Type B pancreatic cell (in vitro differentiated cells): ENCODE measurements at regions not wholly inside any gene's neighbourhood (a gene's known extent, or its start where the extent isn't known, plus 50 kb on each side); places are given as distances from the start of the nearest gene placed in this dataset.

Source experiments
- DNase-seq: peaks from one replicate; pipeline ENCODE4 v3.0.0; 2021; ENCODE audit warnings: mixed read lengths; ENCODE audit not compliant: unreplicated experiment; ENCODE audit errors: extremely low spot score
- H3K27ac Mint-ChIP-seq: 2 replicates; pipeline ENCODE4 v1.8.0; 2021; ENCODE audit warnings: mild to moderate bottlenecking, mixed read lengths
- H3K27me3 Mint-ChIP-seq: 2 replicates; pipeline ENCODE4 v1.8.0; 2021; ENCODE audit warnings: mixed read lengths
- H3K36me3 Mint-ChIP-seq: 2 replicates; pipeline ENCODE4 v1.8.0; 2021; ENCODE audit warnings: mixed read lengths
- H3K4me1 Mint-ChIP-seq: one replicate; pipeline ENCODE4 v1.8.0; 2021; ENCODE audit warnings: mixed read lengths; ENCODE audit not compliant: unreplicated experiment
- H3K4me3 Mint-ChIP-seq: 2 replicates; pipeline ENCODE4 v1.8.0; 2021; ENCODE audit warnings: mild to moderate bottlenecking, mixed read lengths
- H3K9me3 Mint-ChIP-seq: 2 replicates; pipeline ENCODE4 v1.8.0; 2021; ENCODE audit warnings: mixed read lengths
- CTCF ChIP-seq: fragments of 200-600 bp; sonication (generic); conservative IDR thresholded peaks from 2 replicates; pipeline ENCODE4 v1.5.0; 2021; ENCODE audit warnings: antibody characterized with exemption, mild to moderate bottlenecking

GRCh38 chr10:111999205-111999914, 184.2 kb downstream of the GPAM start:
- no peak for DNase-seq
- Mint-ChIP-seq H3K4me1 (peaks cover 5% of the 10 kb centered on the region), H3K27ac (no peak overlapping the region), H3K36me3 (no peaks in the 10 kb centered on the region), H3K4me3 (no peak overlapping the region), H3K27me3 (peaks cover 5% of the 10 kb centered on the region), H3K9me3 (peaks cover 4% of the 10 kb centered on the region)
- no peak for TF ChIP-seq CTCF

- Mint-ChIP-seq H3K27ac (no peak overlapping the region), H3K27me3 (peaks cover 5% of the 10 kb centered on the region), H3K9me3 (peaks cover 4% of the 10 kb centered on the region), H3K4me3 (no peak overlapping the region), H3K36me3 (no peaks in the 10 kb centered on the region), H3K4me1 (peaks cover 5% of the 10 kb centered on the region)
- DNase-seq, result no peak
- TF ChIP-seq CTCF, result no peak
Observed at GRCh38 chr10:111999915-112000302, 183.7 kb downstream of the GPAM start.

GRCh38 chr10:112000466-112000865, 183.1 kb downstream of the GPAM start:
- no peak for DNase-seq
- Mint-ChIP-seq H3K27me3 (peaks cover 4% of the 10 kb centered on the region), H3K27ac (no peak overlapping the region), H3K4me1 (peaks cover 5% of the 10 kb centered on the region), H3K4me3 (no peak overlapping the region), H3K9me3 (peaks cover 2% of the 10 kb centered on the region), H3K36me3 (no peaks in the 10 kb centered on the region)
- TF ChIP-seq CTCF, result no peak

GRCh38 chr10:112002206-112002605, 181.4 kb downstream of the GPAM start:
- no peak for DNase-seq
- Mint-ChIP-seq H3K36me3 (no peaks in the 10 kb centered on the region), H3K27ac (peak overlapping the region; percentile 21), H3K4me3 (no peak overlapping the region), H3K4me1 (peaks cover 14% of the 10 kb centered on the region), H3K27me3 (no peaks in the 10 kb centered on the region), H3K9me3 (peaks cover under 1% of the 10 kb centered on the region)
- no peak for TF ChIP-seq CTCF

GRCh38 chr10:112004075-112004474, 179.5 kb downstream of the GPAM start:
- Mint-ChIP-seq H3K36me3 (no peaks in the 10 kb centered on the region), H3K27me3 (no peaks in the 10 kb centered on the region), H3K9me3 (peaks cover 6% of the 10 kb centered on the region), H3K4me3 (no peak overlapping the region), H3K27ac (no peak overlapping the region), H3K4me1 (peaks cover 20% of the 10 kb centered on the region)
- no peak for DNase-seq
- TF ChIP-seq CTCF, result no peak

GRCh38 chr10:112005044-112005443, 178.5 kb downstream of the GPAM start:
- Mint-ChIP-seq H3K27ac (no peak overlapping the region), H3K9me3 (peaks cover 6% of the 10 kb centered on the region), H3K4me1 (peaks cover 20% of the 10 kb centered on the region), H3K4me3 (no peak overlapping the region), H3K36me3 (no peaks in the 10 kb centered on the region), H3K27me3 (no peaks in the 10 kb centered on the region)
- TF ChIP-seq CTCF, result no peak
- DNase-seq, result no peak
